HG03025 (cell line): ENCODE measurements at regions not wholly inside any gene's neighbourhood (a gene's known extent, or its start where the extent isn't known, plus 50 kb on each side); places are given as distances from the start of the nearest gene placed in this dataset.
"Not testable (repeated sequence)": the region's sequence is repeated elsewhere in the genome, so short reads cannot be mapped to it uniquely, and the experiment has no call there.

Experiments used
- ATAC-seq: cut with Tn5 transposase; IDR thresholded peaks from one replicate; pipeline ENCODE4 v1.9.1; 2021; ENCODE audit warnings: mild to moderate bottlenecking, moderate library complexity; ENCODE audit not compliant: unreplicated experiment, low FRiP score

DNA sequence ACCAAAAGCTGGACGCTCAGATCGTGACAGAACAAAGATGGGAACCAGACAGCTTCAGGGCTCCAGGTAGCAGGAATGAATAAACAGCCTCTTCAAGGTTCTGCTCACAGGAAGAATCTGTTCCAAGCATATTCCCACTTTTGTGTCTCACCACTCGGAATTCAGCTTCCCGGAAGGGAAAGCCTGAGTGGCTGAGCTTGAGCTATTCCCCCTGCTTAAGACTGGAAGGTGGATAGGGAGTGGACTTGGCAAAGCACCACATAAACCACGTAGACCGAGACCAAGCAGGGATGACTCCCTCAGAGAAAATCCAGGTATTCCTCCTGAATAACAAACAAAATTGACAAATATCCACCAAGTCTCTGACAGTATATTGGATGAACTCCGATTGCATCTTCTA is 180.2 kb upstream of the NR2F2 start:
- no peak for ATAC-seq

DNA sequence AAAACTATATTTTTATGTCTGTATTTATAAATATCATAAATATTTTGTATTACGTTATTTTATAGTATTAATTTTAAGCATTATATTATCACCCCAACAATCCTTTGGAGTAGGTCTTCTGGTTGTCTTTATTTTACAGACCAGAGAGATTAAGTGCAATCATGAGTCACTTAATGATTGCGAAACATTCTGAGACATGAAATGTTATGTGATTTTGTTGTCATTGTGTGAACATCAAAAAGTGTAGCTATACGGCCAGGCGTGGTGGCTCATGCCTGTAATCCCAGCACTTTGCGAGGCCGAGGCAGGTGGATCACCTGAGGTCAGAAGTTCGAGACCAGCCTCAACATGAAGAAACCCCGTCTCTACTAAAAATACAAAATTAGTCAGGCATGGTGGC is 178.8 kb upstream of the NR2F2 start:
- ATAC-seq: not testable (repeated sequence)

DNA sequence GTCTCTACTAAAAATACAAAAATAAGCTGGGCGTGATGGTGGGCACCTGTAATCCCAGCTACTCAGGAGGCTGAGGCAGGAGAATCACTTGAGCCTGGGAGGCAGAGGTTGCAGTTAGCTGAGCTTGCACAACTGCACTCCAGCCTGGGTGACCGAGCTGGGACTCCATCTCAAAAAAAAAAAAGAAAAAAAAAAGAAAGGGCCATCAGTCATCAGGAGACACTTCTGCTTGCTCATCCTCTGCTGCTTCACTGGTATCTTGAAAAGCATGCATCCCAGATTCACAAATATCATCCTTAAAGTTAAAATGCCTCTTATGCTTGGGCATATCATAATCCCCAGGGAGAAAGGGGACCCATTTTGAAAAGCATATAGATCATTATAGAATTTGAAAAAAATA is 176.6 kb upstream of the NR2F2 start:
- ATAC-seq: no peak

DNA sequence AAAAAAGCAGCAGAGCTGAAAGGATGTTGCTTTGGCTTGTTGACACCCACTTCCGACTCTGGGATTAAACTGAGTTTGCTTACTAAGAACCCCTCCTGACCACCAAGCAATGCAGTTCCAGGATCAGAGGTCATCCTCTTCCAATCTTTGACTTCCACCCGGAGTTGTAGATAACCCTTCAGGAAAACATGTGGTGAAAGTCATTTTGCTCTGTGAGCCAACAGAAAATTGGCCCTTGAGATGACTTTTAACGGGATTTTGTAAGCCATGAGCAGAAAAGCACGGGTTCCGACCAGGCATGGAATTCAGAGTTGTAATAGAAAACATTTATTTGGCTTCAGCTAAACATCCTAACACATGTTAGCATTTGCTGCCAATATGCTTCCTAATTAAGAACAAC is 171.6 kb upstream of the NR2F2 start:
- no peak for ATAC-seq

DNA sequence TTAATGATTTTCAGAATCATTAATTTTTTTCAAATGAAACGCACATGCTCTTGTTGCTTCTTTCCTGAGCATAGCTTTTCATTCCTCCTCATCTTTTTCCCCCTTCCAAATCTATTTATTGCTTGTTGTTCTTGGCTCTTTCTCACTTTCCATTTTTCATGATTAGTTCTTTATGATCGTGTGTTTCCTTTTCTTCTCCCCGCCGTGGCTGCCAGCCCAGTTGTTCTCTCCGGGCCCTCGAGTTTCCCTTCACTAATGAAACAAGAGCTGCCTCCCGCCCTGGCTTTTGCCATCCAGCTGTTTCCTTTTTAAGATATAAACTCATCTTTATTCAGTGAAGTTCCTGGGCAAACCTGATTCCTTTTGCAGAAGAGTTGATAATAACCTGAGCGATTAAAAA is 170.2 kb upstream of the NR2F2 start:
- no peak for ATAC-seq

DNA sequence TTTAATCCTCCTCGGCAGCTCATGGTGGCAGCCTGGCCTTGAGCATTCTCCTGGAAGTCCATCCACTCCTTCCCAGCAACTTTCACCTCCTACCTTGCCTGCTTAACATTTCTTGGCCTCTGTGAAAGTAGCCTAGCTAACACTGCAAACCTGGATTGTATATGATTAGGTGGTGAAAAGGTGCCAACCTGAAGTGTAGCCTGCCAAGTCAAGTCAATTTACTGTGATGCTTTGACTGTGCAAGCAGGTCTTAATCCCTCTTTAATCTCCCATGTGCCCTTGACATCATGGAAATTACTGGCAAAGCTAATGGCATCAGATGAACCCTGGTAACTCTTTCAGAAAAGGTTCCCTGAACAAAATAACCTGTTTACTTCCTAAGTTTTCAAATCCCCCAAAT is 169.7 kb upstream of the NR2F2 start:
- ATAC-seq: no peak

DNA sequence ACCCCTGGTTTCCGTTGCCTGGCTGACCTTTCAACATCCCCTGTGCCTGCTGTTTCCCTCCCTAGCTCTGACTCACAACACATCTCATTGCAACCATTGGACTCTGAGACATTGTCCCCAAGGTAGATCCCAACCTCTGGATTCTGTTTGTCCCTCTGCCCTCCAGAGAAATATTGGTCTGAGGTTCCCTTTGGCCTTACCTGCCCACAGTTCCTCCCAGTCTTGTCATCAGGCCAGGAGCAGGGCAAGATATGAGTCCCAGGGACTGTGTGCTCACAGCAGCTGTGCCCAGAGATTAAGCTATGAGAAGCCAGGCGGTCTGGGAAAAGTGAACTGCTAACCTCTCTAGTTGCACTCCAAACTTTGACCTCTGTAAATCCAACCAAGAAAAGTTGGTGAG is 168.2 kb upstream of the NR2F2 start:
- ATAC-seq: no peak

DNA sequence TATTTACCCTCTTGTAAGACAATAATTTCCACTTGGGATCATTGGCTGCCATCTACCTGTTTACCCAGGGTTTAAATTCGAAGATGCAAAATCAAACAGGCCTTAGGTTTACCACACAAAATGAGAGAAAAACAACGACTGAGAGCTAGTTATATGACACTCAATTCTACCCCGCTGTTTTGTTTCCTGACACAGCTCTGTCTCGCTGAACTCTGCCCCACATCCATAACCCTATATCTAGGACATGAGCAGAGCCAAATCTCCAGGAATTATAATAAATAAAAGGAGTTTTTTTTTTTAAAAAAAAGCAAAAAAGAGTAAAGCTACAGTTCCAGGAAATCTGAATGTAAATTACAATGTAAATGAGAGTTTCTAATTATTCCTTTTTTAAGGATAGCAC is 165.4 kb upstream of the NR2F2 start:
- ATAC-seq: no peak

DNA sequence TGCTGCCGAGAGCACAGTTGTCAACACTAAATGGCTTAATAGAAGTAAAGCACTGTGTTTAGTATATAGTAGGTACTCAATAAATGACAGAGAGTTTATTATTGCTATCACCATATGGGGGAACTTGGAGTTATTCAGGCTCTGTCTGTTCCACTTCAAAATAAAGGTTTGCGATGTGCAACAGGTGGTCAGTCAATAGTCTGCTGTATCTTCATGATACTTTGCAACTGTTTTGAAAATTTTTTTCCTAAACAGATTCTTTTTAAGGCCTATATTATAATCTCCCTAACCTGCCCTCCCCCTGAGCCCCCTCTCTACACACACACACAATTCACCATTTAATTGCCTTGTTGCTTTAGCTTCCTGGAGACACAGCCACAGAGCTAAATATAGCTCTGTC is 164.7 kb upstream of the NR2F2 start:
- no peak for ATAC-seq

DNA sequence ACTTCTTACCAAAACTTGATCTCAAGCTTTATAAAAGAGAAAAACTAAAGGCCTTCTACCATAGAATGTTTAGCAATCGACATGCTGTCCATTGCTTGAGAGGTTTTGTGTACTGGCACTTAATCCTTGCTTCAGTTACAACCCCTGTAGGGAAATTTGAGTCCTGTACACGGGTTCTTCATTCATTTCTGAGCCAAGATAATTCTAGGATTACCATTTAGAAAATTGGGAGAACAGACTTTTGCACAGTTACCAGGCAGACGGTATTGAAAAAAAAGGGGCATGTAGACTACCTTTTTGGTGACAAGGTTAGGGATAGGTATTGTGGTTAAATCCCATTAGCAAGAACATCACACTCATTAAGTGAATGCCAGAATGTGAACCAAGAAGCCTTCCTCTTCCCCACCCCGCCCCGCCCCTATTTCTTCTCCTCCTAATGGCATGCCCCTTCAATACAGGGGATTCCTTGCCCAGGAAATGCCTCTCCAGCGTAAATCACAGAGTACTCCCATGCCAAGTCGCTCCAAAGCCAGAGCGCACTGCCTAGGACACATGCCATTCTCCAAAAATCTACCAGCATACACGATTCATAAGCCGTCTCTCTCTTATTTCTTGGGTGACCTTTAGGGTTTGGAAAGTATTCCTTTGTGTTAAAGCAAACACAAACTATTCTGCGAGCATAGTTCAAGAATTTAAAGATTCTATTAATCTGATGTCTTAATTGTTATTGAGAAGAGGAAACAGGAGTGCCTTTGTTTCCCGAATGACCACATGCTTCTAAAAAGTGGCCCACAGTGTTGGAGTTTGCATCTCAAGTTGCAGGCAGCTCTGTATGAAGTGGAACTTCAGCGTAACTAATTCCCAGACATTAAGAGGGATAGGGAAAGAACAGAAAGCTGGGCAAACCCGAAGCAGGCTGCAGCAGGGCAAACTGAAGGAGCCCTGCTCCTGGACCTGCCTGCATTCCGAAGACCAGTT is 164.0 kb upstream of the NR2F2 start:
- no peak for ATAC-seq

DNA sequence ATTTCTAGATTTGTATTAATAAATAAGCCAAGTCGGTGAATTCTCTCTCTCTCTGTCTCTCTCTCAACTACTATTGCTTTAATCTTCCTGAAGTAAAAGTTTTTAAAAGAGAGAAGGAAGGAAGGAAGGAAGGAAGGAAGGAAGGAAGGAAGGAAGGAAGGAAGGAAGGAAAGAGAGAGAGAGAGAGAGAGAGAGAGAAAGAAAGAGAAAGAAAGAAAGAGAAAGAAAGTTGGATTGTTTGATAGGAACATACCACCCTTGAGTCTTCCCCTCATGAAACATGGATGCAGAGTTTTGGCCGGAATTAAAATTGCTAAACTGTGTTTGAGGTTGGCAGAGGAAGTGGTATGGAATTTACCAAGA is 159.9 kb upstream of the NR2F2 start:
- not testable (repeated sequence) for ATAC-seq

DNA sequence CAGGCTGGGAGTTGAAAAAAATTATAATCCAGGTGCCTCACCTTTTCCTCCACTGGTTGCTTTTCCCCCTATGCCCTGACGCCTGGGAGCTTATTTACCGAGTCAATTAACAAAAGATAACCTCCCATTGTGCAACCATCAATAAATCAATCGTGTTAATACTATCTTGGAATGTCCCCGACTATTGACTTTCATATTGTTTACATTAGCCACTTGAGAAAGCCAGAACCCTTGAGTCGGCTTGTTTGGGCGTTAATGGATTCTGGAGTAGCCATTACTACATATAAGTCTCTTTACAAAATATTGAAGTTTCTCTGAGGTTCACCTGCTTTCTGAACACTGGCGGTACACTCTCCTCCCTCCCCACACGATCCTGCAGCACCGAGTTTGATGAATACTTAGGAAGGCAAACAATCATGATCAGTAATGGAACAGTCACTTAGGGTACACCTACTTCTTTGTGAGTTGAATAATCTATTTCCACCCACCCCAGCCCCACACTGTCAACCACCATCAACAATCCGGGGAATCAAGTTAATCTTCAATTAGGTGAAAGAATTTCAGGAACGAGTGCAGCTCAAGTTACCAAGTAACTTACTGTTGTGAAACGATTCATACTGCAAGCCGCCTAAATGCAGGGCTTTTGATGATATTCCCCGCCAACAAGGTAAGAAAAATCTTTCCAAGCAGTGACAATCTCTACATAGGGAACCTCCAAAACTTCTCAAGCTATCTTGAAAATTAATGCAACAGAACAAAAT is 159.3 kb upstream of the NR2F2 start:
- no peak for ATAC-seq

DNA sequence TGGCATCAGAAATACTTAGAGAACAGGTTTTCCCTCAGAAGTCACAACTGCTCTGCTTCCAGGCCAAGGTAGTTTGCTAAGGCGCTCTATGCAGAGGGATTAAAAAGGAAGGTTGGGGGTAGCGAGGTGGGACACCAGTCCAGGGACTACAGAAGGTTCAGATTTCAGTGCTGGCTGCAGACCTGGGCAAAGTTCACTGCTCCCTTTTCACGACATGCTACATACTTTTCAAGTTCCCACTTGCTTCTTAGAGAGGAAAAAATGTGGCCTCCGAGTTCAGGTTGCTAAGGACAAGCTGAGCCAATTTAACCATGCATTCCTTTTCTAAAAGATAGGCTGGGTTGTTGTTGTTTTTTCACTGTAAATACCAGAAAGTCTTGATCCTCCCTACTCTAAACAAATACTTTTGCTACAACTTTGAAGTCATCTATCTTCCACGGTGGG is 158.6 kb upstream of the NR2F2 start:
- ATAC-seq: no peak

DNA sequence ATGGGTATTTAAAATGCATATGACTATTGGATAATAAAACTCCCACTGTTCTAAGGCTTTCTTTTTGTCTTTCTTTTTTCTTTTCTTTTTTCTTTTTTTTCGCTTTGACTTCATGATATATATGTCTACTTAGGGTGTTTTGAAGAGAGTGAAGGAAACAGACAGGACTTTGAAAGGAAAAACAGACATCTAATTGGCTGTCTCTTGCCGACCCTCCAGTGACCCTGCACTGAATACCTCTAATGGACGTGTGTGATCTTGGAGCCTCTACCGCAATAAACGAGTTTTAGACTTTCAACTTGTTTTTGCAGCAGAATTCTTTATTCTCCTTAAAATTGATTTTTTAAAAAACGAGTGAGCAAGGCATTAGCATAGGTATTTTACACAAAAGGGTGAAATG is 158.1 kb upstream of the NR2F2 start:
- ATAC-seq: no peak

DNA sequence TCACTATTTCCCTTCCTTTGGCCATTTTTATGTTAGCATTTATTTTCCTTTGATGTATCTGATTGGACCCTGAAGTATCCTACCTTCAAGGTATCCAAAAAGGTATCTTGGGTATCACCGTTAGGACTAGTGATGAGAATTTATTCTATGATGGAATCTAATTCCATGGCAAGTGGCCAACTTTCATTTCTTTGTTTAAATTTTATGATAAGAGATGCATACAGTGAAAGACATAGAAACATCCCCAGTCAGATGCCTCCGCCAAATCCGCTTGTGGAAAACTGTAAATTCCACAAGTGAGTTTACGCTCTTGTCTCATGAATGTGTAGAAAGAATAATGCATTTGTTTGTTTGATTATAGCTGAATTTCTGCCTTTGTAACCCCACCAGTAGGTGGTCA is 153.7 kb upstream of the NR2F2 start:
- no peak for ATAC-seq

DNA sequence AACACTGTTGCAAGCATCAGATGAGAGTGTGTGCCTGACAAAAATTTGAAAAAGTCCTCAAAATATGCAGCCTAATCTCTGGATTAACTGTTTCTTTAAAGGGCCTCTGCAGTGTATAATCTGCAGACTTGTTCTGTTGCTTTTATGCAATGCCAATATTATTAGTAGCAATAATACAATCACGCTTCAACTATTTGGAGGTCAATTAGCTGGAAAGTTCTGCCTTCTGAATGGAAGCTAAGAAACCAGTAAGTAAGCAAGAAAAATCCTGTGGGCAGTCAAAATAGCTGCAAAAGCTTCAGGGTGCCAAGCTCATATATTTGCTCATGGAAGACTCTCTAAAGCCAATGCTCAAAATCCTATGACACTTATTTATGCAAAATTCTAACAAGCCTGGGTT is 153.2 kb upstream of the NR2F2 start:
- no peak for ATAC-seq

DNA sequence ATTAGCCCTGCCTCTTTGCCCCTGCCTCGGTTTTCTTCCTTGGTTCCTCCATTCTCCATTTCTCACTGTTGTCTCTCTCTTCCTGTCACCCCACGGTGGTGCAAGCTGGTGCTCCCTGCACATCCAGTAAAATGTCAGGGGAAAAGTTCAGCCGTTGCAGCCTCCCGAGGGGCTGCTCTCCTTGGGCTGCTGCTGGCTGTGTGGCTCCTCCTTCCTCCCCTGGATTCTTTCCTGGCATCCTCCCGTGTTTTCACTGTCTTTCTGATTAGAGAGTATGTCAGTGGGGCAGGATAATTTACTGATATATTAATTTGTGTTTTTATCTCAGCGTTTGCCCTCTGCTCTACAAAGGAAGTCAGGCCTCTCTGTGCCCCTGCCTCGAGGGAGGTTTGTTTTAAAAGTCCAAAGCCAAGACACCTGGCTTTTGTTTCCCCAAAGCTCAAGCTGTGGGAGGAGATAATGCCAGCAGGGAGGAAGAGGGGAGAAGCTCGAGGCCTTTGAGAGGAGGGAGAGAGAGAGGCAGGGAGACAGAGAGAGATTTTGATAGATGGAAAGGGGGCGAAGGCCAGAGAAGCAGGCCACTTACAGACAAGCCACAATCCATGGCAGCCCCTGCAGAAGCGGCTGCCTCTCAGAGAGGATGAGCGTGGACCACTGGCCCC is 150.3 kb upstream of the NR2F2 start:
- no peak for ATAC-seq

DNA sequence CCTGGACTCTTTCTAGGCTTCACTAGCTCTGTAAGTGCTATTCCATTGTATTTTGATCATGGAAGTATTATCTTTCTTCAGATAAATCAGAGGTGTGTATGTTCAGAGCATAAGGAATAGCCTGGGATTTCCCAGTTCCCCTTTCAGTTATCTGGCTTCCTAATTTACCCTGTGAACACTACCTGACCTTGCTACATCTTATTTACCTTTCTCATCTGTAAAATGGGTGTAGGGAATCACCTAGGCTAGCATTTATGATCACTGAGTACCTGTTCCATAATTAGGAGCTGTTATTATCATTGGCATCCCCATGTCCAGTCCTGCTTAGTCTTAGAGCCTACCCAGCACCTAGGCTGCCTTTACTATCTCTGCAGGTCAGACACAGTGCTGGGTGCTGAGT is 149.3 kb upstream of the NR2F2 start:
- ATAC-seq: no peak

DNA sequence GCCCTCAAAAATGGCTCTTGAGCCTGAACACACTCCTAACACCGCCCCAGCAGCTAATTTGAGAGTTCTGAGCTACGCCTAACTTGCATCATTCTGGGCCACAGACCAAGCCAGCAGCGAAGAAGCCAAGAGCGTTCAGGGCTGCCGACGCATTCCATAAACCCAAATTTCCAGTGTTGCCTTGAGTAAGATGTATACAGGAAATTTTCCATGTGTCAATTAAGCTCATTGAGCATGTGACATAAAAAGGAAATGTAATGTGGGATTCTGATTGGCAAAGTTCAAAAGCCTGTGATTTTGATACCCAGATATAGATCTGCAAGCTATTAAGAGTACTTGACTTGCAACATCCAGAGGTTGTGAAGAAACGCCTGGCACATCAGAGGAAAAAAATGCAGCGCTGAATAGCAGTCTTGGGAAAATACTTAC is 148.6 kb upstream of the NR2F2 start:
- ATAC-seq: no peak

DNA sequence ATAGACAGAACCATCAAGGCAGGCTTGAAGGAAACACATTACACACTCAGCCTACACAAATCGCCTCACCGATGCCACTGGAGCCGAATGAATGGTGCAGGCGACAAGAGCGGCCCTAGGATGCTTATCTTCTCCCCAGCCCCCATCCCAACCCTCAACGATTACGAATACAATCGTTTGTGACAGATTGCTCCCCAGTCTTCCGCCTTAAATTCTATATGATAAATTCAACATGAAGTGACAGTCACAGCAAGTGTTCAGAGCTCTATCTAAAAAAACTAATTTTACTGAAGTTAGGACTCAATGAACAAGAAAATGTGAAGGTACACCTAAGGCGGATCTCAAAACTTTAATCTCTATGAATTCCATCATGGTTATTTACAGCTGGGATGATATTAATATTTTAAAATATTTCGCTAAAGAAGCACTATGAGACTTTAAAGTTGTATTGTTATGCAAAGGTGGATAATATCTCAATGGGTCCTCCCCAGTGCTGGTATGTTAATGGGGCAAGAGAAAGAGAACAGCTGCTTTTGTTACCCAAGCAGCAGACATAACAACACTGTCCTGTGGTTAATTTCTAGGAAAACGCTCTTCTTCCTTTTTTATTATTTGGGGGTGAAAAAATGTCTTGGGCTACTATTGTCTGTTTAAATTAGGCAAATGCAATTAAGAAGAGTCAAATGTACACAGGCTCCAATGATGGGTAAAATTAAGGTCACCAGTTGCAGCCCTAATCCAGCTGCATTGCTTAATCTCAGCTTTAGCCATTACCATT is 147.6 kb upstream of the NR2F2 start:
- ATAC-seq: no peak

DNA sequence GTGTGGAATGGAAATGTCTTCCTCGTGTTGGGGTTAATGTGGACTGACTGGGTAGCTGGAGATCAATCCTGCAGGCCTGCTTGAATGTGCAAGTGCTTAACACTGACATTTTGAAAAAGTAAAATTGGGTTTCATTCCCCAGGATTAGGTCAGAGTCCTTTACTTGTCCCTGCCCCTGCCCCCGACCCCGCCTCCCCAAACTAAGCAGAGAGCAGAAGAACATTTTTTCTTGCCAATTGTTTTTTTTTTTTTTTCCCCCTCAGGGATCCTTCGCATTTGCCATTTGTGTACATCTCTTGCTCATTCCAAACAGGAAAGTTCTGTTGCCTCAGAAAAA is 147.0 kb upstream of the NR2F2 start:
- no peak for ATAC-seq
